H1 (cell line): ENCODE measurements at regions not wholly inside any gene's neighbourhood (a gene's known extent, or its start where the extent isn't known, plus 50 kb on each side); places are given as distances from the start of the nearest gene placed in this dataset.

Source experiments
- CTCF ChIA-PET: fragments of 300-600 bp; sonication (Branson Sonifier 250); formaldehyde crosslinking; loops from one replicate; lab custom pipeline; 2021; ENCODE audit not compliant: partially characterized antibody; lab: Charles Lee
- POLR2A ChIA-PET: fragments of 300-600 bp; sonication (Branson Sonifier 250); formaldehyde crosslinking; loops from one replicate; lab custom pipeline; 2021; ENCODE audit warnings: inconsistent platforms; ENCODE audit not compliant: partially characterized antibody; lab: Charles Lee
- DNase-seq, 2 experiments: peaks; one replicate each; pipeline versions ENCODE4 v3.0.0 to v3.0.0-alpha.2; 2010 to 2022; ENCODE audit warnings: low spot score in 2 of 2, low read depth in 1 of 2, mixed read lengths in 1 of 2
- FAIRE-seq: peaks from 2 replicates; lab custom pipeline; 2011; peaks lifted over from hg19 to GRCh38; lab: Jason Lieb, UNC
- H2AFZ ChIP-seq: 2 replicates; pipeline ENCODE4 v1.8.1; 2012; ENCODE audit warnings: low read length, inconsistent platforms
- H2AK5ac ChIP-seq: 2 replicates; pipeline ENCODE4 v1.6.1; 2013; ENCODE audit warnings: low read depth, low read length
- H2BK120ac ChIP-seq: replicated peaks from 2 replicates; pipeline ENCODE3; 2013; ENCODE audit warnings: low read depth, low read length, inconsistent platforms
- H2BK12ac ChIP-seq: 2 replicates; pipeline ENCODE4 v1.6.1; 2013; ENCODE audit warnings: low read depth, low read length
- H2BK15ac ChIP-seq: 2 replicates; pipeline ENCODE4 v1.6.1; 2013; ENCODE audit warnings: low read length
- H2BK20ac ChIP-seq: 2 replicates; pipeline ENCODE4 v1.6.1; 2013; ENCODE audit warnings: low read length
- H2BK5ac ChIP-seq: 2 replicates; pipeline ENCODE4 v1.6.1; 2013; ENCODE audit warnings: low read depth, low read length
- H3K14ac ChIP-seq: 2 replicates; pipeline ENCODE4 v1.6.1; 2013; ENCODE audit warnings: inconsistent platforms; ENCODE audit not compliant: insufficient read length
- H3K18ac ChIP-seq: 2 replicates; pipeline ENCODE4 v1.6.1; 2013; ENCODE audit warnings: low read length; ENCODE audit errors: extremely low read depth
- H3K23ac ChIP-seq: 2 replicates; pipeline ENCODE4 v1.6.1; 2013; ENCODE audit warnings: inconsistent platforms; ENCODE audit not compliant: insufficient read length
- H3K23me2 ChIP-seq: 2 replicates; pipeline ENCODE4 v1.6.1; 2013; ENCODE audit warnings: low read depth, low read length
- H3K27ac ChIP-seq: 2 replicates; pipeline ENCODE4 v1.6.1; 2011; ENCODE audit warnings: low read depth, low read length, inconsistent platforms
- H3K27me3 ChIP-seq, 4 experiments: replicated peaks in 1 of 4; 1 replicate in 1 of 4; 2 replicates in 3 of 4; pipeline versions ENCODE4 v1.6.1 to v1.8.1; 2011 to 2013; ENCODE audit warnings: low read length in 3 of 4, mild to moderate bottlenecking in 3 of 4, inconsistent platforms in 2 of 4, mixed read lengths in 2 of 4, moderate library complexity in 1 of 4; ENCODE audit not compliant: control insufficient read depth in 3 of 4, insufficient read depth in 3 of 4; ENCODE audit errors: extremely low read depth in 1 of 4
- H3K36me3 ChIP-seq, 4 experiments: 2 replicates each; pipeline versions ENCODE4 v1.6.1 to v1.8.1; 2011 to 2013; ENCODE audit warnings: mild to moderate bottlenecking in 4 of 4, low read length in 3 of 4, moderate library complexity in 2 of 4, control low read depth in 1 of 4, inconsistent platforms in 1 of 4; ENCODE audit not compliant: insufficient read depth in 4 of 4, control insufficient read depth in 2 of 4
- H3K4ac ChIP-seq: replicated peaks from 2 replicates; pipeline ENCODE3; 2013; ENCODE audit warnings: low read length, low read depth, mixed read lengths, inconsistent platforms; ENCODE audit not compliant: insufficient read length
- H3K4me1 ChIP-seq, 4 experiments: replicated peaks in 1 of 4; 1 replicate in 1 of 4; 2 replicates in 3 of 4; pipeline versions ENCODE4 v1.6.1 to v1.8.1; 2011 to 2013; ENCODE audit warnings: low read length in 3 of 4, inconsistent platforms in 2 of 4, mixed read lengths in 1 of 4; ENCODE audit not compliant: insufficient read depth in 4 of 4, control insufficient read depth in 3 of 4
- H3K4me2 ChIP-seq, 2 experiments: 2 replicates each; pipeline versions ENCODE4 v1.6.1 to v1.8.1; 2011 to 2013; ENCODE audit warnings: low read depth in 2 of 2, low read length in 2 of 2, control low read depth in 1 of 2, inconsistent platforms in 1 of 2, mild to moderate bottlenecking in 1 of 2; ENCODE audit not compliant: insufficient read depth in 1 of 2
- H3K4me3 ChIP-seq, 4 experiments: fragments of 200-600, 300-600 bp in 1 of 4; sonication (generic), shearing (Covaris generic), sonication (Bioruptor Twin) in 1 of 4; 2 replicates each; pipeline versions ENCODE4 v1.5.1 to v1.8.1; 2011 to 2016; ENCODE audit warnings: low read length in 4 of 4, low read depth in 3 of 4, control low read depth in 2 of 4, inconsistent platforms in 2 of 4, mild to moderate bottlenecking in 2 of 4, mixed read lengths in 1 of 4, moderate library complexity in 1 of 4; ENCODE audit not compliant: insufficient read depth in 2 of 4; ENCODE audit errors: extremely low read depth in 1 of 4
- H3K56ac ChIP-seq: replicated peaks from 2 replicates; pipeline ENCODE3; 2013; ENCODE audit warnings: low read depth, mild to moderate bottlenecking, mixed read lengths, low read length, inconsistent platforms; ENCODE audit not compliant: insufficient read length
- H3K79me1 ChIP-seq: 2 replicates; pipeline ENCODE4 v1.6.1; 2013; ENCODE audit warnings: low read depth, low read length, control low read depth
- H3K79me2 ChIP-seq, 2 experiments: 2 replicates each; pipeline versions ENCODE4 v1.6.1 to v1.8.1; 2012 to 2013; ENCODE audit warnings: low read length in 2 of 2, mild to moderate bottlenecking in 2 of 2, inconsistent platforms in 1 of 2; ENCODE audit not compliant: insufficient read depth in 2 of 2, control insufficient read depth in 1 of 2
- H3K9ac ChIP-seq, 4 experiments: replicated peaks in 1 of 4; 1 replicate in 1 of 4; 2 replicates in 3 of 4; pipeline versions ENCODE4 v1.6.1 to v1.8.1; 2011 to 2013; ENCODE audit warnings: low read depth in 3 of 4, low read length in 3 of 4, control low read depth in 2 of 4, mild to moderate bottlenecking in 2 of 4, moderate library complexity in 2 of 4, inconsistent platforms in 1 of 4; ENCODE audit errors: extremely low read depth in 1 of 4
- H3K9me3 ChIP-seq, 2 experiments: 2 replicates each; pipeline versions ENCODE4 v1.6.1 to v1.8.1; 2012 to 2013; ENCODE audit warnings: mild to moderate bottlenecking in 2 of 2, moderate library complexity in 2 of 2, control low read depth in 1 of 2, inconsistent platforms in 1 of 2, low read depth in 1 of 2, low read length in 1 of 2, mixed read lengths in 1 of 2; ENCODE audit not compliant: insufficient read depth in 2 of 2
- H4K20me1 ChIP-seq, 2 experiments: replicated peaks in 1 of 2; 2 replicates each; pipeline versions ENCODE3 to v1.8.1; 2011 to 2013; ENCODE audit warnings: inconsistent platforms in 2 of 2, low read length in 2 of 2, mild to moderate bottlenecking in 1 of 2; ENCODE audit not compliant: insufficient read depth in 2 of 2, control insufficient read depth in 1 of 2
- H4K5ac ChIP-seq: 2 replicates; pipeline ENCODE4 v1.6.1; 2013; ENCODE audit warnings: low read length, low read depth, mixed read lengths, inconsistent platforms; ENCODE audit not compliant: insufficient read length
- H4K8ac ChIP-seq: 2 replicates; pipeline ENCODE4 v1.8.0; 2013; ENCODE audit warnings: mild to moderate bottlenecking, moderate library complexity, low read length, inconsistent platforms; ENCODE audit not compliant: insufficient read depth; ENCODE audit errors: extremely low read depth
- H4K91ac ChIP-seq: replicated peaks from 2 replicates; pipeline ENCODE3; 2013; ENCODE audit warnings: low read length, mixed read lengths, inconsistent platforms; ENCODE audit not compliant: insufficient read length
- BACH1 ChIP-seq: IDR thresholded peaks from 2 replicates; pipeline ENCODE4 v1.6.1; 2012; ENCODE audit warnings: low read length, improper control_type of control experiment
- BRCA1 ChIP-seq: IDR thresholded peaks from 2 replicates; pipeline ENCODE4 v1.6.1; 2012; ENCODE audit warnings: low read depth, low read length, improper control_type of control experiment
- KDM5A ChIP-seq: fragments of 200-600 bp; IDR thresholded peaks from 2 replicates; pipeline ENCODE4 v1.7.1; 2012; ENCODE audit warnings: mild to moderate bottlenecking, low read length, inconsistent platforms, mixed read lengths
- PHF8 ChIP-seq: fragments of 200-600 bp; sonication (generic); conservative IDR thresholded peaks from 2 replicates; pipeline ENCODE4 v1.7.1; 2012; ENCODE audit warnings: low read depth, mild to moderate bottlenecking, inconsistent platforms, low read length, moderate library complexity
- POU5F1 ChIP-seq: IDR thresholded peaks from 2 replicates; pipeline ENCODE4 v1.6.1; 2011; ENCODE audit warnings: low read depth, mild to moderate bottlenecking, low read length, moderate library complexity
- RAD21 ChIP-seq, 2 experiments: IDR thresholded peaks in 1 of 2; conservative IDR thresholded peaks in 1 of 2; 2 replicates each; pipeline ENCODE4 v1.6.1; 2011; ENCODE audit warnings: low read depth in 2 of 2, low read length in 2 of 2, improper control_type of control experiment in 1 of 2, inconsistent platforms in 1 of 2, mild to moderate bottlenecking in 1 of 2, moderate library complexity in 1 of 2
- RFX5 ChIP-seq: IDR thresholded peaks from 2 replicates; pipeline ENCODE4 v1.6.1; 2011; ENCODE audit warnings: low read depth, low read length, improper control_type of control experiment, borderline replicate concordance
- SIN3A ChIP-seq, 2 experiments: IDR thresholded peaks in 1 of 2; conservative IDR thresholded peaks in 1 of 2; 2 replicates each; pipeline ENCODE4 v1.6.1; 2011 to 2012; ENCODE audit warnings: low read length in 2 of 2, improper control_type of control experiment in 1 of 2, low read depth in 1 of 2, mild to moderate bottlenecking in 1 of 2
- SP2 ChIP-seq: IDR thresholded peaks from 2 replicates; pipeline ENCODE4 v1.6.1; 2012; ENCODE audit warnings: mild to moderate bottlenecking, low read length, inconsistent platforms
- SUZ12 ChIP-seq: fragments of 200-600 bp; sonication (generic); IDR thresholded peaks from 2 replicates; pipeline ENCODE4 v1.6.1; 2012; ENCODE audit warnings: mild to moderate bottlenecking, inconsistent platforms, low read length, moderate library complexity, mixed read lengths
- WGBS, 2 experiments: shearing (Covaris generic) in 1 of 2; methylation state at CpG; one replicate each; pipeline versions ENCODE4 v1.1.6 to v1.1.7; 2013 to 2015; ENCODE audit warnings: low lambda C conversion rate in 2 of 2, mixed read lengths in 2 of 2, inconsistent platforms in 1 of 2, low coverage in 1 of 2, missing lambda C conversion rate in 1 of 2; ENCODE audit not compliant: insufficient replicate concordance in 2 of 2, insufficient coverage in 1 of 2, insufficient read length in 1 of 2; ENCODE audit errors: extremely low coverage in 1 of 2, missing lambda C conversion rate in 1 of 2; 5-methylcytosine and 5-hydroxymethylcytosine counted together

GRCh38 chr18:34120294-34120693 is 104.4 kb downstream of the NOL4 start:
- Histone ChIP-seq H3K4me1 (no peaks in the 10 kb centered on the region), H2AK5ac (no peak overlapping the region), H3K56ac (no peak overlapping the region), H2BK120ac (no peak overlapping the region), H3K4me3 (no peak overlapping the region), H3K14ac (no peak overlapping the region), H4K5ac (no peak overlapping the region), H3K18ac (no peak overlapping the region), H3K4ac (no peak overlapping the region), H3K9ac (no peak overlapping the region), H3K79me1 (no peaks in the 10 kb centered on the region), H3K79me2 (no peaks in the 10 kb centered on the region), H3K27me3 (peaks cover 3 to 17% (median 4%) of the 10 kb centered on the region in 4 experiments; a peak in 4 of 7 replicates), H2AFZ (no peak overlapping the region), H3K4me2 (no peak overlapping the region), H2BK15ac (no peak overlapping the region), H4K20me1 (no peaks in the 10 kb centered on the region), H2BK5ac (no peak overlapping the region), H3K9me3 (no peaks in the 10 kb centered on the region), H3K23ac (no peak overlapping the region), H4K91ac (no peak overlapping the region), H3K27ac (no peak overlapping the region), H2BK20ac (no peak overlapping the region), H3K23me2 (no peaks in the 10 kb centered on the region), H2BK12ac (no peak overlapping the region), H4K8ac (no peak overlapping the region), H3K36me3 (no peaks in the 10 kb centered on the region)
- TF ChIP-seq RAD21 (IDR thresholded peaks at IDR 0.05 in 1 of 2, conservative IDR thresholded peaks at IDR 0.05 in 1 of 2; ENCODE audit: low read depth in 2 of 2, low read length in 2 of 2) (no peak), BRCA1 (no peak), KDM5A (no peak), POU5F1 (no peak), SP2 (no peak), SIN3A (conservative IDR thresholded peaks at IDR 0.05 in 1 of 2, IDR thresholded peaks at IDR 0.05 in 1 of 2; ENCODE audit: low read depth in 1 of 2, low read length in 2 of 2) (no peak), PHF8 (no peak), SUZ12 (no peak), RFX5 (no peak), BACH1 (no peak)
- no peak for DNase-seq
- WGBS, 2 experiments, result 84% methylated on average over 1 of the region's 1 CpG; no CpG with 5 or more reads in 1 of the 2 experiments
- no peak for FAIRE-seq
- ChIA-PET POLR2A (no interaction called here), CTCF (no interaction called here)
